PC-9 (cell line): ENCODE measurements at regions not wholly inside any gene's neighbourhood (a gene's known extent, or its start where the extent isn't known, plus 50 kb on each side); places are given as distances from the start of the nearest gene placed in this dataset.

Experiments
- EZH2 ChIP-seq: fragments of 200-600 bp; sonication (generic); IDR thresholded peaks from 2 replicates; pipeline ENCODE4 v1.8.0; 2017; ENCODE audit warnings: antibody characterized with exemption, low read depth
- TF ChIP-seq, protein P1 (sequence below): fragments of 200-600 bp; sonication (generic); conservative IDR thresholded peaks from 2 replicates; pipeline ENCODE4 v1.6.1; 2017; ENCODE audit warnings: mixed run types, antibody characterized with exemption, mild to moderate bottlenecking, moderate library complexity

DNA sequence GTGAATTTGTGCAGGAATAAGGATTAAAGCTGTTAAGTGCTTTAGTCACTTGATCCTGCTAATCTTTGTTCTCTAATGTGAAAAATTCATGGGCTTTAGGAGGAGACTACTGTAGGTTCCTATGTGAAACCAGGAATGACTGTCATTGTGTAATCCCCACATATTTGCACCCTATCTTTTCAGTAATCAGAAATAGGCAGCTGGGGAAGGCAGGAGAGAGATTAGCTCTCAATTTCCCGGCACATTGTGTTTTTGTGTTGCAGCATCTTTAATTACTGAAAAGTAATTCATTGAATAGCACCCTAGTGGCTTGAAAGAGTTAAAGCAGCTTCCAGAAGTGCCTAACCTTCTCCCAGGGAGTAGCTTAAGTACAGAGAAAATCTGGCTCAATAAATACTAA, 282.9 kb downstream of the OLFM4 start:
- TF ChIP-seq, protein P1, sequence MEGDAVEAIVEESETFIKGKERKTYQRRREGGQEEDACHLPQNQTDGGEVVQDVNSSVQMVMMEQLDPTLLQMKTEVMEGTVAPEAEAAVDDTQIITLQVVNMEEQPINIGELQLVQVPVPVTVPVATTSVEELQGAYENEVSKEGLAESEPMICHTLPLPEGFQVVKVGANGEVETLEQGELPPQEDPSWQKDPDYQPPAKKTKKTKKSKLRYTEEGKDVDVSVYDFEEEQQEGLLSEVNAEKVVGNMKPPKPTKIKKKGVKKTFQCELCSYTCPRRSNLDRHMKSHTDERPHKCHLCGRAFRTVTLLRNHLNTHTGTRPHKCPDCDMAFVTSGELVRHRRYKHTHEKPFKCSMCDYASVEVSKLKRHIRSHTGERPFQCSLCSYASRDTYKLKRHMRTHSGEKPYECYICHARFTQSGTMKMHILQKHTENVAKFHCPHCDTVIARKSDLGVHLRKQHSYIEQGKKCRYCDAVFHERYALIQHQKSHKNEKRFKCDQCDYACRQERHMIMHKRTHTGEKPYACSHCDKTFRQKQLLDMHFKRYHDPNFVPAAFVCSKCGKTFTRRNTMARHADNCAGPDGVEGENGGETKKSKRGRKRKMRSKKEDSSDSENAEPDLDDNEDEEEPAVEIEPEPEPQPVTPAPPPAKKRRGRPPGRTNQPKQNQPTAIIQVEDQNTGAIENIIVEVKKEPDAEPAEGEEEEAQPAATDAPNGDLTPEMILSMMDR, result no peak
- TF ChIP-seq EZH2, result no peak
